ENCODE measurements at regions not wholly inside any gene's neighbourhood (a gene's known extent, or its start where the extent isn't known, plus 50 kb on each side); places are given as distances from the start of the nearest gene placed in this dataset.
"Not testable (repeated sequence)": the region's sequence is repeated elsewhere in the genome, so short reads cannot be mapped to it uniquely, and the experiment has no call there.

GRCh38 chr13:72559716-72560115 is 167.7 kb downstream of the MZT1 start:
- Histone ChIP-seq H3K4me3 (ENCODE audit: low read depth, low read length) (no peak overlapping the region), H3K27me3 (ENCODE audit: control insufficient read depth, insufficient read depth, low read length) (no peaks in the 10 kb centered on the region), H3K36me3 (ENCODE audit: control insufficient read depth, insufficient read depth, low read length) (no peaks in the 10 kb centered on the region)
- TF ChIP-seq CTCF (IDR thresholded peaks at IDR 0.05; ENCODE audit: insufficient read depth, low read depth, low read length): no peak
- ChIA-PET POLR2A (no interaction called here), CTCF (no interaction called here)
- no peak for DNase-seq (ENCODE audit: low read depth)

GRCh38 chr13:72556945-72557344 is 170.5 kb downstream of the MZT1 start:
- no peak for DNase-seq (ENCODE audit: low read depth)
- CTCF ChIA-PET: no interaction called here

GRCh38 chr13:72555601-72556000 is 171.8 kb downstream of the MZT1 start:
- no peak for DNase-seq (ENCODE audit: low read depth)
- ChIA-PET CTCF (interaction anchor here (1.0 kb wide), 1 partner anchor 10 kb away, joined by 4 read pairs; no protein-coding TSS in a partner anchor), POLR2A (no interaction called here)
- TF ChIP-seq CTCF (IDR thresholded peaks at IDR 0.05; ENCODE audit: insufficient read depth, low read depth, low read length): no peak
- no peaks in the 10 kb centered on the region for H3K36me3 ChIP-seq (ENCODE audit: control insufficient read depth, insufficient read depth, low read length)
- no peak overlapping the region for H3K4me3 ChIP-seq (ENCODE audit: low read depth, low read length)
- no peaks in the 10 kb centered on the region for H3K27me3 ChIP-seq (ENCODE audit: control insufficient read depth, insufficient read depth, low read length)

More at GRCh38 chr13:72556945-72557344, 170.5 kb downstream of the MZT1 start:
- no peak for TF ChIP-seq CTCF (IDR thresholded peaks at IDR 0.05; ENCODE audit: insufficient read depth, low read depth, low read length)
- H3K27me3 ChIP-seq (ENCODE audit: control insufficient read depth, insufficient read depth, low read length): no peaks in the 10 kb centered on the region
- no peak overlapping the region for H3K4me3 ChIP-seq (ENCODE audit: low read depth, low read length)
- POLR2A ChIA-PET: no interaction called here
- no peaks in the 10 kb centered on the region for H3K36me3 ChIP-seq (ENCODE audit: control insufficient read depth, insufficient read depth, low read length)

- no peak for DNase-seq (ENCODE audit: low read depth)
- ChIA-PET CTCF (interaction anchor here (0.6 to 1.6 kb wide), 3 partner anchors 11 to 23 kb away, joined by 3 to 7 read pairs (median 3); no protein-coding TSS in a partner anchor), POLR2A (no interaction called here)
Measured at GRCh38 chr13:72552731-72553130, 174.7 kb downstream of the MZT1 start.

GRCh38 chr13:72545895-72546294 is 181.5 kb downstream of the MZT1 start:
- H3K36me3 ChIP-seq (ENCODE audit: control insufficient read depth, insufficient read depth, low read length); CTCF ChIA-PET: not testable (repeated sequence)

More at GRCh38 chr13:72552731-72553130, 174.7 kb downstream of the MZT1 start:
- no peak overlapping the region for H3K4me3 ChIP-seq (ENCODE audit: low read depth, low read length)
- H3K36me3 ChIP-seq (ENCODE audit: control insufficient read depth, insufficient read depth, low read length): no peaks in the 10 kb centered on the region
- no peaks in the 10 kb centered on the region for H3K27me3 ChIP-seq (ENCODE audit: control insufficient read depth, insufficient read depth, low read length)
- no peak for TF ChIP-seq CTCF (IDR thresholded peaks at IDR 0.05; ENCODE audit: insufficient read depth, low read depth, low read length)

GRCh38 chr13:72545030-72545719 is 182.3 kb downstream of the MZT1 start:
- no peak for DNase-seq (ENCODE audit: low read depth)
- POLR2A ChIA-PET: no interaction called here
- no peak overlapping the region for H3K4me3 ChIP-seq (ENCODE audit: low read depth, low read length)
- no peaks in the 10 kb centered on the region for H3K36me3 ChIP-seq (ENCODE audit: control insufficient read depth, insufficient read depth, low read length)
- CTCF ChIA-PET: interaction anchor here (0.8 kb wide), 1 partner anchor 12 kb away, joined by 3 read pairs; no protein-coding TSS in a partner anchor
- H3K27me3 ChIP-seq (ENCODE audit: control insufficient read depth, insufficient read depth, low read length): no peaks in the 10 kb centered on the region
- TF ChIP-seq CTCF (IDR thresholded peaks at IDR 0.05; ENCODE audit: insufficient read depth, low read depth, low read length): no peak

More at GRCh38 chr13:72545895-72546294, 181.5 kb downstream of the MZT1 start:
- DNase-seq (ENCODE audit: low read depth); H3K4me3 ChIP-seq (ENCODE audit: low read depth, low read length); POLR2A ChIA-PET; H3K27me3 ChIP-seq (ENCODE audit: control insufficient read depth, insufficient read depth, low read length): not testable (repeated sequence)
